Naive thymus-derived CD4-positive, alpha-beta T cell (primary cell): ENCODE measurements at regions not wholly inside any gene's neighbourhood (a gene's known extent, or its start where the extent isn't known, plus 50 kb on each side); places are given as distances from the start of the nearest gene placed in this dataset.

Source experiments
- ATAC-seq: fragments of 150-1000 bp; cut with Tn5 transposase; 2 replicates; pipeline ENCODE4 v1.10.0; 2021; ENCODE audit warnings: mild to moderate bottlenecking, moderate library complexity
- CTCF ChIA-PET: fragments of 350-600 bp; sonication (Branson Sonifier 250); formaldehyde crosslinking; loops from one replicate; lab custom pipeline; 2021; ENCODE audit warnings: antibody characterized with exemption; lab: Charles Lee
- POLR2A ChIA-PET: fragments of 350-600 bp; sonication (Branson Sonifier 250); formaldehyde crosslinking; loops from one replicate; lab custom pipeline; 2021; ENCODE audit warnings: antibody characterized with exemption, inconsistent platforms; lab: Charles Lee
- DNase-seq, 9 donors: peaks; one replicate each; pipeline versions ENCODE4 v3.0.0 to v3.0.0-alpha.2; 2020 to 2022; ENCODE audit warnings: mixed read lengths in 1 of 9
- H3K27ac ChIP-seq: one replicate; pipeline ENCODE4 v1.7.0; 2013; ENCODE audit warnings: mild to moderate bottlenecking, low read depth, low read length, moderate library complexity
- H3K27me3 ChIP-seq, 2 donors: one replicate each; pipeline ENCODE4 v1.7.0; 2013; ENCODE audit warnings: low read length in 2 of 2, mild to moderate bottlenecking in 2 of 2, moderate library complexity in 2 of 2; ENCODE audit not compliant: control insufficient read depth in 2 of 2, insufficient read depth in 2 of 2
- H3K36me3 ChIP-seq, 3 experiments: 1 replicate in 2 of 3; 2 replicates in 1 of 3; pipeline ENCODE4 v1.7.0; 2013; ENCODE audit warnings: low read length in 3 of 3, mild to moderate bottlenecking in 3 of 3, moderate library complexity in 1 of 3; ENCODE audit not compliant: insufficient read depth in 3 of 3, control insufficient read depth in 2 of 3
- H3K4me1 ChIP-seq, 2 donors: one replicate each; pipeline ENCODE4 v1.7.0; 2013; ENCODE audit warnings: low read length in 2 of 2, mild to moderate bottlenecking in 2 of 2, moderate library complexity in 1 of 2; ENCODE audit not compliant: control insufficient read depth in 2 of 2, insufficient read depth in 2 of 2
- H3K4me3 ChIP-seq: 2 replicates; pipeline ENCODE4 v1.7.0; 2013; ENCODE audit warnings: mild to moderate bottlenecking, low read length
- H3K9me3 ChIP-seq, 3 experiments: 1 replicate in 2 of 3; 2 replicates in 1 of 3; pipeline ENCODE4 v1.7.0; 2013; ENCODE audit warnings: low read length in 3 of 3; ENCODE audit not compliant: control insufficient read depth in 2 of 3
- H3K27ac Mint-ChIP-seq, 9 donors: one replicate each; pipeline ENCODE4 v1.8.0; 2020 to 2022; ENCODE audit warnings: mixed read lengths in 9 of 9, mild to moderate bottlenecking in 8 of 9, moderate library complexity in 5 of 9, inconsistent platforms in 2 of 9
- H3K27me3 Mint-ChIP-seq, 5 donors: one replicate each; pipeline ENCODE4 v1.8.0; 2021 to 2022; ENCODE audit warnings: mixed read lengths in 5 of 5, mild to moderate bottlenecking in 1 of 5
- H3K36me3 Mint-ChIP-seq, 5 donors: one replicate each; pipeline ENCODE4 v1.8.0; 2020 to 2022; ENCODE audit warnings: mixed read lengths in 5 of 5, mild to moderate bottlenecking in 3 of 5, inconsistent platforms in 1 of 5
- H3K4me1 Mint-ChIP-seq, 7 donors: one replicate each; pipeline ENCODE4 v1.8.0; 2020 to 2022; ENCODE audit warnings: mixed read lengths in 7 of 7, mild to moderate bottlenecking in 3 of 7, inconsistent platforms in 1 of 7
- H3K4me3 Mint-ChIP-seq, 10 donors: one replicate each; pipeline ENCODE4 v1.8.0; 2020 to 2022; ENCODE audit warnings: mild to moderate bottlenecking in 10 of 10, mixed read lengths in 10 of 10, moderate library complexity in 6 of 10, inconsistent platforms in 2 of 10
- H3K9me3 Mint-ChIP-seq, 11 donors: one replicate each; pipeline ENCODE4 v1.8.0; 2020 to 2022; ENCODE audit warnings: mixed read lengths in 11 of 11, mild to moderate bottlenecking in 4 of 11, inconsistent platforms in 1 of 11, moderate library complexity in 1 of 11
- intact Hi-C, 2 donors: fragments of 100-400 bp; cut with micrococcal nuclease; formaldehyde crosslinking; loops; one replicate each; pipeline ENCODE4 v1.15.1; 2023

- Mint-ChIP-seq H3K27me3 (peaks cover 0 to 7% (median 0%) of the 10 kb centered on the region in 5 donors), H3K9me3 (peaks cover 0 to 3% (median 0%) of the 10 kb centered on the region in 11 donors), H3K4me1 (no peaks in the 10 kb centered on the region), H3K36me3 (no peaks in the 10 kb centered on the region), H3K4me3 (no peak overlapping the region), H3K27ac (no peak overlapping the region)
- ATAC-seq: no peak
- DNase-seq: no peak
- ChIA-PET CTCF (no interaction called here), POLR2A (no interaction called here)
- no peaks in the 10 kb centered on the region for H3K36me3 ChIP-seq
- H3K4me1 ChIP-seq: no peaks in the 10 kb centered on the region
- no peaks in the 10 kb centered on the region for H3K9me3 ChIP-seq
- H3K4me3 ChIP-seq: no peak overlapping the region
- no peak overlapping the region for H3K27ac ChIP-seq
- peaks cover 0 to 3% of the 10 kb centered on the region in 2 donors for H3K27me3 ChIP-seq
- intact Hi-C loops: no loop called here
These were observed 100.4 kb upstream of the COL5A1 start for GRCh38 chr9:134541097-134541747.

DNA sequence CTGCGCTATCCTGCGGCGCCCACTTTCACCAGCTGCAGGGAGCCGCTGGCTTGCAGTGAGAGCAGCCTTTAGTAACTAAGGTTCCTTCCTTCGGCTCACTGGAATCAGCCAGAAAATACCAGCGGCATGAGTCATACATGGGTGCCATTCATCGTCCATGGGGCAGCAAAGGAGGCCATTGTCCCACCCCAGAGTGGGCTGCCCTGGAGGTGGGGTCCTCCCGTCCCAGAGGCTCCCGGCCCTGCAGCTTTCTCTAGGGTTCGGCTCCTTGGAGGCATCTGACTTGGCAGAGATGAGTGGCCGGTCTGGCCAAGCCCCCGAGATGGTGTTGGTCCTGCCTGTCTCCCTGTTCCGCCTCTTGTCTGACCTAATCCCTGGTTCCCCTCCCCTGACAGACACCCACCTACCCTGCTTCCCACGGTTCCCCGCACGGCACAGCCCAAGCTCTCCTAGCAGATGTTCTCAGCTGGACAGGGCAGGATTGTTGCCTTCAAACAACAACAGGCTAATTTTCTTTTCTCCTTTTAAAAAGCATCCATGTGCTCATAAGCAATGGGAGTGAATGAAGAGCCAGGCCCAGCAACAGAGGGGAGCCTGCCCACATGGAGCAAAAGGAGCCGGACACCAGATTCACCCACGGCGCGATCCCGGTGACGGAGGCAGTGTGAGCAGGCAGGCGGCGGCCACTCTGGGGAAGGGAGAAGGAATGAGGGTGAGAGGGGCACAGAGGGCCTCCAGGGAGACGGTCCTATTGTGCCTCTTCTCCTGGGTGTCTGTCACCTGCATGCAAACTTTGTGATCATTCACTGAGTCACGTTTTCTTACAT, 97.0 kb upstream of the COL5A1 start:
- CTCF ChIA-PET: interaction anchor here (0.6 kb wide), 1 partner anchor 603 kb away, joined by 3 read pairs; no protein-coding TSS in a partner anchor

DNA sequence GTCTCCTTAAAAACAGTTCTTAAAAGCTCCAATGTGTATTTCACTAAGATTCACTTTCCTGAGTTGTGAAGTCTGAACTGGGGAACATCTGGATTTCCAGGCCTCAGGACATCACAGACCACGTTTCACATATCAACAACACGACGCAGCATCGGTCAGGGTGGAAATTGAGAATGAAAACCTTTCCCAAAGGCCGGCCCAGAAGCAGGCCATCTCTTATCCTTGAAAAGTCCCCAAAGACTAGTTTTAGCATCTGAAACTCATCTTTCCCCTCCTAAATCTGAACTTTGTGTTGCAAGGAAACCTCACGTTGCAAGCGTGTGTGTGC, 96.4 kb upstream of the COL5A1 start:
- no peaks in the 10 kb centered on the region for H3K4me1 ChIP-seq
- Mint-ChIP-seq H3K36me3 (no peaks in the 10 kb centered on the region), H3K4me3 (no peak overlapping the region), H3K27me3 (peaks cover 0 to 14% (median 0%) of the 10 kb centered on the region in 5 donors), H3K9me3 (peaks cover 0 to 4% (median 0%) of the 10 kb centered on the region in 11 donors), H3K4me1 (no peaks in the 10 kb centered on the region), H3K27ac (no peak overlapping the region)
- H3K27ac ChIP-seq: no peak overlapping the region
- ChIA-PET CTCF (no interaction called here), POLR2A (no interaction called here)
- no peak for ATAC-seq
- intact Hi-C loops: no loop called here
- H3K9me3 ChIP-seq: peaks cover 0 to 2% (median 0%) of the 10 kb centered on the region in 3 experiments
- no peak overlapping the region for H3K4me3 ChIP-seq
- H3K27me3 ChIP-seq: no peaks in the 10 kb centered on the region
- DNase-seq: no peak
- H3K36me3 ChIP-seq: no peaks in the 10 kb centered on the region

More for the DNA sequence above, 97.0 kb upstream of the COL5A1 start:
- Mint-ChIP-seq H3K4me3 (no peak overlapping the region), H3K27me3 (peaks cover 0 to 14% (median 0%) of the 10 kb centered on the region in 5 donors), H3K27ac (no peak overlapping the region), H3K36me3 (no peaks in the 10 kb centered on the region), H3K9me3 (peaks cover 0 to 3% (median 0%) of the 10 kb centered on the region in 11 donors), H3K4me1 (no peaks in the 10 kb centered on the region)
- no peaks in the 10 kb centered on the region for H3K4me1 ChIP-seq
- POLR2A ChIA-PET: no interaction called here
- DNase-seq: no peak
- intact Hi-C loops: no loop called here
- H3K9me3 ChIP-seq: no peaks in the 10 kb centered on the region
- no peaks in the 10 kb centered on the region for H3K36me3 ChIP-seq
- H3K4me3 ChIP-seq: no peak overlapping the region
- no peaks in the 10 kb centered on the region for H3K27me3 ChIP-seq
- no peak overlapping the region for H3K27ac ChIP-seq
- ATAC-seq: no peak

DNA sequence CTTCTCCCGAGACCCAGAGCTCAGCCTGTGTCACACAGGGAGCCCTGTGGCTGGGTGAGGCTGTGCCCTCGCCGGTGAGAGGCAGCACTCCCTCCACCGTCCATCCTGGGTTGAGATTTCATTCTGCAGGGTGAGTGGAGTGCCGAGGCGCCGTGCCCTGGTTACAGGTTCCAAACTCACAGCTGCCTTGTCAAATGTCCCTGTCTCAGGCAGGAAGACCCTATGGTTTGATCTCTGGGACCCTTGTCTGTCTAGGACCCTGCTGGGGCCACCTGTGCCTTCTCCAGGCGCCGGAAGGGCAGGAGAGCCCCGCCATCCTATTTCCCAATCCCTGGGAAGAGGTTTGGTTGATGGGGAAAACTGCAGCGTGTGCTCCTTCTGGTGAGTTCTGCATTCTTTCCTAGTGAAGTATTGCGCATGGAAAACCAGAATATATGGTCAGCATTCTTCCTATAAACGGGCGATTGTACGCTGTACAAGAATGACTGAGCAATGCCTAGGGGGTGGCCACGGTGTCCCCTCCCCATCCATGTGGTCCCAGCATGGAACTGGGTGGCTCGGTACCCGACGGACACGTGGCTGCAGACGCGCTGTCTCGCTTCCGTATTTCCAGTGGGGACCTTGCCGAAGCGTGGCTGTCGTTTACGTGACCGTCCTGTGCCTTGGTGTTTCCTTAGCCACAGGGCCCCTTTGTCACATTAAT, 95.9 kb upstream of the COL5A1 start:
- H3K4me1 Mint-ChIP-seq: no peaks in the 10 kb centered on the region
- H3K27me3 Mint-ChIP-seq: peaks cover 0 to 19% (median 4%) of the 10 kb centered on the region in 5 donors
- no peak overlapping the region for H3K4me3 Mint-ChIP-seq
- ChIA-PET CTCF (no interaction called here), POLR2A (no interaction called here)
- H3K27ac ChIP-seq: no peak overlapping the region
- no peak for DNase-seq
- H3K27ac Mint-ChIP-seq: no peak overlapping the region
- peaks cover 0 to 9% (median 4%) of the 10 kb centered on the region in 11 donors for H3K9me3 Mint-ChIP-seq
- peaks cover 0 to 5% (median 0%) of the 10 kb centered on the region in 5 donors for H3K36me3 Mint-ChIP-seq
- no peaks in the 10 kb centered on the region for H3K4me1 ChIP-seq
- H3K4me3 ChIP-seq: no peak overlapping the region
- H3K36me3 ChIP-seq: no peaks in the 10 kb centered on the region
- no peak for ATAC-seq
- intact Hi-C loops: no loop called here
- H3K9me3 ChIP-seq: peaks cover 0 to 7% (median 0%) of the 10 kb centered on the region in 3 experiments
- no peaks in the 10 kb centered on the region for H3K27me3 ChIP-seq

- peaks cover 0 to 5% (median 0%) of the 10 kb centered on the region in 5 donors for H3K36me3 Mint-ChIP-seq
- no peak overlapping the region for H3K27ac Mint-ChIP-seq
- ATAC-seq: no peak
- no peaks in the 10 kb centered on the region for H3K36me3 ChIP-seq
- H3K4me1 ChIP-seq: no peaks in the 10 kb centered on the region
- no peak overlapping the region for H3K27ac ChIP-seq
- no peaks in the 10 kb centered on the region for H3K4me1 Mint-ChIP-seq
- intact Hi-C loops: no loop called here
- POLR2A ChIA-PET: no interaction called here
- H3K4me3 Mint-ChIP-seq: no peak overlapping the region
- CTCF ChIA-PET: no interaction called here
- H3K9me3 Mint-ChIP-seq: peaks cover 0 to 10% (median 5%) of the 10 kb centered on the region in 11 donors
- peaks cover 0 to 8% (median 0%) of the 10 kb centered on the region in 3 experiments for H3K9me3 ChIP-seq
- DNase-seq: no peak
- no peaks in the 10 kb centered on the region for H3K27me3 ChIP-seq
- no peak overlapping the region for H3K4me3 ChIP-seq
- H3K27me3 Mint-ChIP-seq: peaks cover 0 to 20% (median 6%) of the 10 kb centered on the region in 5 donors
These were observed 95.3 kb upstream of the COL5A1 start for GRCh38 chr9:134546246-134546731.

GRCh38 chr9:134546746-134547145, 94.9 kb upstream of the COL5A1 start:
- peaks cover 0 to 5% (median 0%) of the 10 kb centered on the region in 5 donors for H3K36me3 Mint-ChIP-seq
- intact Hi-C loops: no loop called here
- CTCF ChIA-PET: no interaction called here

More at GRCh38 chr9:134546746-134547145, 94.9 kb upstream of the COL5A1 start:
- Mint-ChIP-seq H3K27me3 (peaks cover 0 to 20% (median 6%) of the 10 kb centered on the region in 5 donors), H3K27ac (no peak overlapping the region), H3K4me1 (no peaks in the 10 kb centered on the region), H3K4me3 (no peak overlapping the region), H3K9me3 (peaks cover 0 to 8% (median 5%) of the 10 kb centered on the region in 11 donors)
- Histone ChIP-seq H3K4me3 (no peak overlapping the region), H3K36me3 (no peaks in the 10 kb centered on the region), H3K4me1 (no peaks in the 10 kb centered on the region), H3K9me3 (peaks cover 0 to 8% (median 0%) of the 10 kb centered on the region in 3 experiments), H3K27ac (no peak overlapping the region), H3K27me3 (no peaks in the 10 kb centered on the region)
- DNase-seq (no peak), ATAC-seq (no peak)
- POLR2A ChIA-PET: no interaction called here
